IPS-18c (cell line): ENCODE measurements at regions not wholly inside any gene's neighbourhood (a gene's known extent, or its start where the extent isn't known, plus 50 kb on each side); places are given as distances from the start of the nearest gene placed in this dataset.
"Not testable (repeated sequence)": the region's sequence is repeated elsewhere in the genome, so short reads cannot be mapped to it uniquely, and the experiment has no call there.

ENCODE experiments used
- H3K4me3 ChIP-seq: 2 replicates; pipeline ENCODE4 v1.7.0; 2013; ENCODE audit warnings: low read depth, mild to moderate bottlenecking, low read length, moderate library complexity; ENCODE audit not compliant: insufficient read depth
- H3K9me3 ChIP-seq: one replicate; pipeline ENCODE4 v1.6.1; 2013; ENCODE audit warnings: mild to moderate bottlenecking, low read length, moderate library complexity; ENCODE audit not compliant: control insufficient read depth, insufficient read depth

GRCh38 chr22:12541412-12542170, 2986.4 kb upstream of the OR11H1 start:
- not testable (repeated sequence) for H3K9me3 ChIP-seq, H3K4me3 ChIP-seq

GRCh38 chr22:12553366-12553765, 2974.6 kb upstream of the OR11H1 start:
- not testable (repeated sequence) for H3K4me3 ChIP-seq, H3K9me3 ChIP-seq

- not testable (repeated sequence) for H3K4me3 ChIP-seq, H3K9me3 ChIP-seq
Observed at GRCh38 chr22:12554648-12555192, 2973.3 kb upstream of the OR11H1 start.

- H3K4me3 ChIP-seq, H3K9me3 ChIP-seq: not testable (repeated sequence)
Observed at GRCh38 chr22:12571500-12571899, 2956.5 kb upstream of the OR11H1 start.

- H3K4me3 ChIP-seq, H3K9me3 ChIP-seq: not testable (repeated sequence)
Observed at GRCh38 chr22:12579655-12580054, 2948.3 kb upstream of the OR11H1 start.

- not testable (repeated sequence) for H3K9me3 ChIP-seq, H3K4me3 ChIP-seq
Observed at GRCh38 chr22:12584457-12584856, 2943.5 kb upstream of the OR11H1 start.

GRCh38 chr22:12584874-12585273, 2943.1 kb upstream of the OR11H1 start:
- not testable (repeated sequence) for H3K9me3 ChIP-seq, H3K4me3 ChIP-seq

GRCh38 chr22:12595724-12596123, 2932.3 kb upstream of the OR11H1 start:
- H3K4me3 ChIP-seq, H3K9me3 ChIP-seq: not testable (repeated sequence)

- peaks cover 11% of the 10 kb centered on the region for H3K9me3 ChIP-seq
- not testable (repeated sequence) for H3K4me3 ChIP-seq
Observed at GRCh38 chr22:12597778-12598177, 2930.2 kb upstream of the OR11H1 start.

GRCh38 chr22:12601510-12601869, 2926.5 kb upstream of the OR11H1 start:
- peaks cover 14% of the 10 kb centered on the region for H3K9me3 ChIP-seq
- peak overlapping the region; percentile 9; the same call in 1 of the 2 replicates for H3K4me3 ChIP-seq

- Histone ChIP-seq H3K9me3 (peaks cover 14% of the 10 kb centered on the region), H3K4me3 (peak overlapping the region; percentile 36)
Observed at GRCh38 chr22:12601870-12602779, 2925.9 kb upstream of the OR11H1 start.

- peaks cover 16% of the 10 kb centered on the region for H3K9me3 ChIP-seq
- H3K4me3 ChIP-seq: not testable (repeated sequence)
Observed at GRCh38 chr22:12603399-12603798, 2924.6 kb upstream of the OR11H1 start.

- H3K9me3 ChIP-seq: peaks cover 16% of the 10 kb centered on the region
- H3K4me3 ChIP-seq: not testable (repeated sequence)
Observed at GRCh38 chr22:12603833-12604232, 2924.2 kb upstream of the OR11H1 start.

GRCh38 chr22:12608454-12608853, 2919.5 kb upstream of the OR11H1 start:
- not testable (repeated sequence) for H3K4me3 ChIP-seq, H3K9me3 ChIP-seq

GRCh38 chr22:12613199-12613598, 2914.8 kb upstream of the OR11H1 start:
- peaks cover 8% of the 10 kb centered on the region for H3K9me3 ChIP-seq
- no peak overlapping the region for H3K4me3 ChIP-seq

GRCh38 chr22:12613907-12614306, 2914.1 kb upstream of the OR11H1 start:
- not testable (repeated sequence) for H3K4me3 ChIP-seq, H3K9me3 ChIP-seq

- H3K9me3 ChIP-seq: peaks cover 21% of the 10 kb centered on the region
- not testable (repeated sequence) for H3K4me3 ChIP-seq
Observed at GRCh38 chr22:12626894-12627293, 2901.1 kb upstream of the OR11H1 start.

GRCh38 chr22:12629815-12630214, 2898.2 kb upstream of the OR11H1 start:
- H3K9me3 ChIP-seq: peaks cover 22% of the 10 kb centered on the region
- not testable (repeated sequence) for H3K4me3 ChIP-seq
